ENCODE measurements at regions not wholly inside any gene's neighbourhood (a gene's known extent, or its start where the extent isn't known, plus 50 kb on each side); places are given as distances from the start of the nearest gene placed in this dataset.

GRCh38 chr12:107553211-107553765 is 132.3 kb upstream of the PWP1 start:
- TF ChIP-seq EP300 (IDR thresholded peaks at IDR 0.05; ENCODE audit: borderline replicate concordance) (no peak), YY1 (IDR thresholded peaks at IDR 0.05; ENCODE audit: low read depth) (no peak), RAD21 (IDR thresholded peaks at IDR 0.05; ENCODE audit: low read depth) (no peak), MAX (IDR thresholded peaks at IDR 0.05) (no peak), REST (IDR thresholded peaks at IDR 0.05; ENCODE audit: low read depth) (no peak), NFIC (IDR thresholded peaks at IDR 0.05) (no peak), CREB1 (IDR thresholded peaks at IDR 0.05; ENCODE audit: low read depth) (no peak), EGR1 (IDR thresholded peaks at IDR 0.05) (no peak), USF1 (IDR thresholded peaks at IDR 0.05) (no peak), TCF12 (IDR thresholded peaks at IDR 0.05; ENCODE audit: low read depth) (no peak)

Measured in Ishikawa (cell line).